GM10266 (cell line): ENCODE measurements at regions not wholly inside any gene's neighbourhood (a gene's known extent, or its start where the extent isn't known, plus 50 kb on each side); places are given as distances from the start of the nearest gene placed in this dataset.

Source experiments
- DNase-seq: peaks from one replicate; pipeline ENCODE4 v3.0.0; 2012; ENCODE audit errors: extremely low spot score
- CTCF ChIP-seq: IDR thresholded peaks from 2 replicates; pipeline ENCODE4 v1.5.1; 2012; ENCODE audit warnings: mild to moderate bottlenecking, low read depth; ENCODE audit not compliant: control insufficient read depth, insufficient read depth; ENCODE audit errors: missing control alignments

GRCh38 chr4:66887061-66887460, 658.2 kb downstream of the CENPC start:
- TF ChIP-seq CTCF: no peak
- no peak for DNase-seq

GRCh38 chr4:66885501-66886165, 659.7 kb downstream of the CENPC start:
- TF ChIP-seq CTCF: no peak
- DNase-seq: no peak

GRCh38 chr4:66876946-66877345, 668.4 kb downstream of the CENPC start:
- no peak for DNase-seq
- no peak for TF ChIP-seq CTCF

- no peak for DNase-seq
- no peak for TF ChIP-seq CTCF
Measured at GRCh38 chr4:66872661-66873060, 672.6 kb downstream of the CENPC start.

- no peak for DNase-seq
- TF ChIP-seq CTCF: no peak
Measured at GRCh38 chr4:66863481-66863880, 681.8 kb downstream of the CENPC start.

GRCh38 chr4:66855956-66856355, 689.3 kb downstream of the CENPC start:
- no peak for TF ChIP-seq CTCF
- DNase-seq: no peak

GRCh38 chr4:66853845-66854244, 691.5 kb downstream of the CENPC start:
- TF ChIP-seq CTCF: no peak
- no peak for DNase-seq
